Fibroblast of skin of right biceps (primary cell): ENCODE measurements at regions not wholly inside any gene's neighbourhood (a gene's known extent, or its start where the extent isn't known, plus 50 kb on each side); places are given as distances from the start of the nearest gene placed in this dataset.
"Not testable (repeated sequence)": the region's sequence is repeated elsewhere in the genome, so short reads cannot be mapped to it uniquely, and the experiment has no call there.

ENCODE experiments used
- DNase-seq: peaks from one replicate; pipeline ENCODE4 v3.0.0-alpha.2; 2013

DNA sequence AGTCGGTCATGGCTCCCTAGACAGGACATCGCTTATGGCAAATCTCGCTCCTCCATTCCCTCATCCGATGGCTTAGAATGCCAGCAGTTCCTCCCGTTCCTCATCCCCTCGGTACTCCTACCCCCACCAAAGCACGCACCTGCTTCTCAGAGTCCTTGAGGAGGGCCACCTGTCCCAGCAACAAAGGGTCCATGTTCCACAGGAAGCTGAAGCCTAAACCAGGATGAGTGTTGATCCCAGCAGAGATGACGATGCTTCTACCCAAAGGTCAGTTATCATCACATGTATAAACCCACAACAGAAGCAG is 111.2 kb downstream of the THBS2 start:
- DNase-seq: no peak

DNA sequence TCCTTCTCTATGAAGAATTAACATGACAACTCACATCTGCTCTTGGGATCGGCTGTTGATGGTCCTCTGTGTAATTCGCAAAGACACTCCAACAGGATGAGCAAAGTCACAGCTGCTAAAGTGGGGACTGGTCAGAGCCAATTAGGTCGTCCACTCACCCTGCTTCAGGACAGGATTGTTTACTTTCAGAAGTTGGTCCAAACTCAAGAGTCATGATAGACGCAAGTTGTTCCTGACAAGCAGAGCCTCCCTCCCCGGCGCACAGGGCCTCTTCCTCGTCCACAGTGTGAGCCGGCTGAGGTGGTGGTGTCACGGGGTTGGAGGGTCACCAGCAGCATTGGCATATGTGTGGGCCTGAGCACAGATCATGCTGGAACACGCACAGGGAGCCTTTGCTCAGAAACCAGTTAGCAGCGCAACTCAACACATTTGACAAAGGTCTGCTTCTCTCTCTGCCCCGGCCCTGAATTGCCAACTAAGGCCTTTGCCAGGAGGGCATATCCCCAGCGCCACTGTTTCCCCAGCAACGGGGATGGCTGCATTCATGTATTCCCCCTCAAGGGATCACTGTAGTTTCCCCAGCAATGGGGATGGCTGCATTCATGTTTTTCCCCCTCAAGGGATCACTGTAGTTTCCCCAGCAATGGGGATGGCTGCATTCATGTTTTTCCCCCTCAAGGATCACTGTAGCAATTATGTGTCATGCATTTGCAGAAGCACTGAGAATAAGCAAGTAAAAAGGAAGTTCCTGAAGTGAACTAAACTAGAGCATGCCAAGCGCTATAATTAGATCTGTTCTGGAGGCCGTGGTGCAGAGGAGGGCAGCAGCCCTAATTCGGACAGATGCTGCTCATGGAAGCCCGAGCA is 111.7 kb downstream of the THBS2 start:
- no peak for DNase-seq

DNA sequence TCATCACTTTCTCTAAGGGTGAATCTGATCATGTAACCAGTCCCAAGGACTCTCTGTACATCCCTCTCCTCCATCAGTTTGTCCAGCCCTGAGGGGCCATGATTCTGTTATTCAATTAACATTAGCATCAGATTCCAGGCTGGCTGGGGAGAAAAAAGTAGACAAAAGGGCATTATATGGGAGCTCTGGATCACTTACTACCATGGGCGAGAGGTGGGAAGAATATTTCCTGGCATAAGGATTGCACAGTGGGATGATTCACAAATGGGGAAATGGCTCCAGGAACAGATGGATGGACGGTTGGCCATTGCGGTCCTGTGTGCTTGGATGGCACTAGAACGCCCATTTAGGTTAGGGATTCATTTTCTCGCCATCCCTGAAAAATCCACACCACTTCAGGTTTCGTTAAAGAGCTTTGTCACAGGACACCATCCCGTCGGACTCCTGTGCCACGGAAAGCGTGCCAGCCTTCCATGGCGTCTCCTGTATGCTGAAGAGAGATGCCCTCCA is 112.6 kb downstream of the THBS2 start:
- no peak for DNase-seq

DNA sequence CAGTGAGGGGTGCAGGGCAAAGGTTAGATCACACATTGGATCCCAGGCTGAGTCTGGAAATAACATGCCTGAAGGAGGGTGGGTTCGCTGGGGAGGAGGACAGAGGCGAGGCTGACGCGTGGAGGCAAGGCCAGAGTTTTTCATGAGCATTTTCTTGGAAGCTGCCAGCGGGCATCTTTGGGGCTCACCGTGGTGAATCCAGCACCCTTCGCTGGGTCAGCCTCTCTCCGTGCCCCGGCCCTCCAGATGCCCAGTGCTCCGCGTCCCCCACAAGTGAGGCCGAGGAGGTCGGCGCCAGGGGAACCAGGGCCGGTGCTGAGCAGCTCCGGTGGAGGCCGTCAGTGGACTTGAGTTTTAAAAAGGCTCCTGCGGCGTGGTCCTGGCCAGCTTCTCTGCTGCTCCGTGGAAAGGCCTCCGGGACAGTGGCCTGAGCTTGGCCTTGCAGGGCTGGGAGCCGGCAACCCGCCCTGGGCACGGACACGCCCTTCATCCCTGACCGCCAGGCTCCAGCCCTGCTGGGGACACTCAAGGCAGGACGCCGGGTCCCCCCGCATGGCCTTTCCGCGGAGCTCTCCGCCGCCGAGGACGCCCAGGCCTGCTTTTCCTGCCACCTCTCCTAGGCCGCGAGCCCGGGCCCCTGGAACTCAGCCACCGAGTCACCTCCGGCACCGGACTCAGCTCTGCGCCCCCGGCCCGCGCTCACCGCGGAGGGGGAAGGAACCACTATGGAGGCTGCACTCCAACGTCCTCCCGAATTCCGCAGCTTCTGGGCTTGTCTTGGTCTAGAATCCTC is 114.3 kb downstream of the THBS2 start:
- no peak for DNase-seq

DNA sequence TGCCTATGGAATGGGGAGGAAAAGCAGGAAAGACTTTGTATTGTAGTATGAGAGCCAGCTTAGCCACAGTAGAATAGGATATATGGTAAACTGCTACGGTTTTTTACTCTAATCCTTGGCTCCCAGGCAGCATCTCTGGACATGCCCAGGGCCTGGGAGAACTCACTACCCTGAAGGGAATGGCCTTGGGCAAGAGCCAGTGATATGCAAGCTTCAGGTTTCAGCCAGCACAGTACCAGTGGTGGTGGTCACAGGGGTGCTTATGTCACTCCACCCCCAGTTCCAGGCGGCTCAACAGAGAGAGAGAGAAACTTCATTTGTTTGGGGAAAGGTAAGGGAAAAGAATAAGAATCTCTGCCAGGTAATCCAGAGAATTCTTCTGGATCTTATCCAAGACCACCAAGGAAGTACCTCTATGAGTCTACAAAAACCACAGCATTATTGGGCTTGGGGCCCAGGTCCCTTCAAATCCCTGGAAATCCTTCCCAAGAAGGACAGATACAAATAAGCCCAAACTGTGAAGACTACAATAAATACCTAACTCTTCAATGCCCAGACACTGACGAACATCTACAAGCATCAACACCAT is 121.2 kb downstream of the THBS2 start:
- DNase-seq: peak; percentile 51

DNA sequence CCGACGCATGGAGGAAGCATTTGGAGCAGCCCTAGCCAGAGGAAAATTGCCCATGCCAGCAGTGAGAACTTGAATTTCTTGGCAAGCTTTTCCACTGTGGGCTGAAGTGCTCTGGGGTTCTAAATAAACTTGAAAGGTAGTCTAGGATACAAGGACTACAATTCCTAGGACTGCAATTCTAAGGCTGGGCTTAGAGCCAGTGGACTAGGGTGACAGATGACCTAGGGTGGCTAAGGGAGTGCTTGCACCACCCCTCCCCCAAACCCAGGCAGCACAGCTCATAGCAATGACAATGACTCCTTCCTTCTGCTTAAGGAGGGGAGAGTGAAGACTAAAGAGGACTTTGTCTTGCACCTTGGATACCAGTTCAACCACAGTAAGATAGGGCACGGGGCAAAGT is 122.3 kb downstream of the THBS2 start:
- peak; percentile 14 for DNase-seq

DNA sequence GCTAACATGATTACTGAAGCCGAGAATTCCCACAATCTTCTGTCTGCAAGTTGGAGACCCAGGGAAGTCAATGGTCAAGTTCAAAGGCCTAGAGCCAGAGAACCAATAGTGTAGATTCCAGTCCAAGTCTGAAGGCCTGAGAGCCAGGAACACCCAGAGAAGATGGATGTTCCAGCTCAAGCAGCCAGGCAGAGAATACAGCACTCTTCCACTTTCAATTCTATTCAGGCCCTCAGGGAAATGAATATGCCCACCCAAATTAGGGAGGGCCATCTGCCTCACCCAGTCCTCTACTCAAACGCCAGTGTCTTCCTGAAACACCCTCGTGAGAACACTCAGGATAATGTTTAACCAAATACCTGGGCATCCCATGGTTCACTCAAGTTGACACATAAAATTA is 123.5 kb downstream of the THBS2 start:
- DNase-seq: no peak

DNA sequence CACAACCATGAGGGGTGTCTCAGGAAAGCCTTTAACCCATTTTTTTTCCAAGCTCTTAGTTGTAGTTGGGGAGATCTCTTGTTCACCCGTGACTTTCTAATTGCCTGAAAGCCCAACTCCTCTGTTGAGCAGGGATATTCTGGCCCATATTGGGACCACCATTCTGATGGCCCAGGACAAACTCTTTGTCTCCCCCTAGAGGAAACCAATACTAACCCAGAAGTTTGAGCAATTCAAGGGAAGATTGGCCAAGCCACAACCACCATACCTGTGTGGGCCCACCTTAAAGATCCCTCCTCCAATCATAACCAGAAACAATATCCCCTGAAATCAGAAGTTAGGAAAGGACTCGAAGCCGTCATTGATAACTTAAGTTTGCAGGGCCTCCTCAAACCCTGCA is 132.6 kb downstream of the THBS2 start:
- DNase-seq: no peak

DNA sequence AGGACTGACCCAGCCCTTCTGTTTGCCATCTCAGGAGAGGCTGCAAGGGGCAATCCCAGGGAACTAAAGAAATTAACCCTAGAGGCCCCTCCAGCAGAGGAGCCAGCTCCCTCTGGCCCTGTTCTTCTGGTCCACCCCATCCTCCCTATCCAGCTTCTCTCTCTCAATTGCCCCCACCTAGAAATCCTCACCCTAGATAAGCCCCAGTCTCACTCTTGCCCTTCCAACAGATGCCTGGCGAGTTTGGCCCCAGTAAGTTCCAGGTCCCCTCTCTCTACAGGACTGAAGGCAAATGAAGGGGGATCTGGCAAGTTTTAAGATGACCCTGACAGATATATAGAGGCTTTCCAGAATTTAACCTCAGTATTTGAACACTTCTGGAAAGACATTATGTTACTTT is 134.0 kb downstream of the THBS2 start:
- no peak for DNase-seq

DNA sequence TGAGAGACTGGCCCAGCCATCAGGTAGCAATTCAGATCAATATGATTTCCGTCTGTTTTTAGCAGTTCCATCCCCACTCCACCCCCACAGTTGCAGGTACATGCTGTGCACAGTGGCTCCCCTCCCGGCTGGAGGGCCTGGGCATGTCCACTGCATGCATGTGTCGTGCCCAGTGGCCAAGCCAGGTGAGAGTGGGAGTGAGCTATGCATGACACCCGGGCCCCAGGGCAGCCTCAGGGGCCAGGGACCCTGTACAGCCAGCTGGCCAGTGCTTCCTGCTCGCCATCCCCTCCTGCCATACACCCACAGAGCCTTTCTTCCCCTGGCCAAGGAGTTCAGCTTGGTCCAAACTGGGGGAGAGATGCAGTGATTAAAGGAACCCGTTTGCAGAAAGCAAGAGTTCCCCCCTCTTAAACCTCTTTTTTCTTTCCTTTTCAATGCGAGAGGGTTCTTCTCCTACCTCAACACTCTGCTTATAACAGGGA is 135.3 kb downstream of the THBS2 start:
- no peak for DNase-seq

DNA sequence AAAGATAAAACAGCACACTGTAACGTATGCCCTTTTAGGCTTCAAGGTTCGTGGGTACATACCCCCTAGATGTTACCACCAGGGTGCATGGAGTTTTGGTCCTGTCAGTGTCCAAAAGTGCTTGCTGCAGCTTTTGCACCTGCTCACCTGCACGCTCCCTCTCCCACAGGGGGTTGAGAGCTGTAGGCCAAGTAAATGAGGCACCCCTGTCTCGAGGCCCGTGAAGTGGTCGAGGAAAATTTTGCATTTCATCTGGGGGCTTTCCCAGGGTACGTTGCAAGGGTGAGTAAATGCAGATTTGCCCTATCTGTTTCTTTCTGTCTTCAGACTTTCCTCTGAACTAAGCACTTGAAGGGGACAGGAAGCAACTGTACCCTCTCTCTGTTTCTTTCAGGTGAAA is 136.0 kb downstream of the THBS2 start:
- no peak for DNase-seq

DNA sequence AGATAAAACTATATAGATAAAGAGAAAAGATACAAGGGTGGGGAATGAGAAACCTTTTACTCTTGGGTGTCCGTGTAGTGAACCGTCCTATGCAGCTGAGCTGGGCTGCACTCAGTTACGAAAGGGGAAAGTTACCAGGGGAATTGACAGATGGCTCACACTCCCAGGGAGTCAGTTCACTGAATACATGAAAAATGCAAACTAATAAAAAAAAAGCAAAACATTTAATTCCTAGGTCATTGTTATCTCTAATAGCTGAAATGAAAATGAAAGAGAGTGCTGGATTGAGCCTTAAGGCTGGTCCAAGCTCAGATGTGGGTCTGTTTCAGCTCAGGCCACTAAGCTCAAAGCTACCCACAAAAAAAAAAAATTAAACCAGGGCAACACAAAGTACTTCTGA is 138.0 kb downstream of the THBS2 start:
- no peak for DNase-seq

DNA sequence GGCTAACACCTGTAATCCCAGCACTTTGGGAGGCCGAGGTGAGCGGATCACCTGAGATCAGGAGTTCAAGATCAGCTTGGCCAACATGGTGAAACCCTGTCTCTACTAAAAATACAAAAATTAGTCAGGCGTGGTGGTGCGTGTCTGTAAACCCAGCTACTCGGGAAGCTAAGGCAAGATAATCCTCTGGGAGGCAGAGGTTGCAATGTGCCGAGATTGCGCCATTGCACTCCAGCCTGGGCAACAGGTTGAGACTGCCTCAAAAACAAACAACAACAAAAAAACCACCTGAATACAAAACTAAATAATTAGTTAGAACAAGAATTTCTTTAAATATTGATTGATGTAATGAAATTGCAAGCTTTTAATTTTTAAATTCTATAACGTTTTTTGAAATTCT is 139.0 kb downstream of the THBS2 start:
- not testable (repeated sequence) for DNase-seq

DNA sequence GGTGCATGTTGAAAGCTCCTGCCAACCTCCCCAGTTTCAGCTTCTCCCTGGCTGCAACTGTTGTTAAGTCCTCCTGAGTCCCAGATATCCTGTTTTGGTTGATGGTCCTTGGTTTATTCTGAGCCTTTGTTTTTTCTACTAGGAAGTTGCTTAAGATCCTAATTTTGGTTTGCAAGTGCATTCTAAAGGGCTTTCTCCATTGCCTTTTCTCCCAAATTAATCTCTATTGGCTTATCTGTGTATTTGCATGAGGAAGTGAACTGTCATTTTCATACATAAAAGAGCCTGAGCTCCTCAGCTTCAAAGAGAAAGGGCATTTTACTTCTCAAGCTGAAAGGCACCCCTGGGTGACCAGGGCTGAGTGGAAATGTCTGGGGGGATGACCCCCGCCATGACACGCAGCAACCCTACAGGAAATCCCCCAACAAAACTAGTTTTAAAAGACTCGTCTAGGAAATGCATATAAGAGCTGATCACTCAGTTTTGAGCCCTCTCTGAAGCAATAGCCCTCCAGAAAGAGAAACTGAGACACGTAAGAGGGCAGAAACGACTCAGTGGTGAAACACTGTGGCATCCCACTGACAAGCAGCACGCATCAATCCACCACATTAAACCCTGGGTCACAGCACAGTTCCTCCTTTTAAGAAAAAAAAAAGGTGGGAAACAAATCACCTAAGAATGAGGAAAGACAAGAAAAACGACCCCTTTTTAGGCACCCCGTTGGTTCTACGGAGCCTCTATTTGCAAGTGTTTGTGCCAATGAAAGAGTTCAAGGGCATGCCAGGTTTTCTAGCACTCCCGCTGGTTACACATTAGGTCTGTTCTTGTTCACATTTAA is 140.9 kb downstream of the THBS2 start:
- no peak for DNase-seq

DNA sequence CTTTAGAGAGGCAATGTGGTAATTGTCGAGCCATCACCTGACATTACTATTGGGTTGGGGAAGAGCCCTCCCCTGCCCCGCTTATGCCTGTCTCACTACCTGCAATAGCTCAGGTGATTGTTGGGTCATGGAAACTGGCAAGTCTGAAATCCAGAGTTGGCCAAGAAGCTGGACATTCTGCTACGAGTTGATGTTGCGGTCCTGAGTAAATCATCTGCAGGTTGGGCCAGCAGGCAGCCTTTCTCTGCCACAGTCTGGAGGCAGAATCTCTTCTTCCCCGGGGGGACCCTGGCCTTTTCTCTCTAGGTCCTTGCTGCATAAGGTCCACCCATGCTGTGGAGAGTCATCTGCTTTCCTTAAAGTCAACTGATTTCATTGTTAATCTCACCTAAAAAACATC is 142.4 kb downstream of the THBS2 start:
- no peak for DNase-seq

DNA sequence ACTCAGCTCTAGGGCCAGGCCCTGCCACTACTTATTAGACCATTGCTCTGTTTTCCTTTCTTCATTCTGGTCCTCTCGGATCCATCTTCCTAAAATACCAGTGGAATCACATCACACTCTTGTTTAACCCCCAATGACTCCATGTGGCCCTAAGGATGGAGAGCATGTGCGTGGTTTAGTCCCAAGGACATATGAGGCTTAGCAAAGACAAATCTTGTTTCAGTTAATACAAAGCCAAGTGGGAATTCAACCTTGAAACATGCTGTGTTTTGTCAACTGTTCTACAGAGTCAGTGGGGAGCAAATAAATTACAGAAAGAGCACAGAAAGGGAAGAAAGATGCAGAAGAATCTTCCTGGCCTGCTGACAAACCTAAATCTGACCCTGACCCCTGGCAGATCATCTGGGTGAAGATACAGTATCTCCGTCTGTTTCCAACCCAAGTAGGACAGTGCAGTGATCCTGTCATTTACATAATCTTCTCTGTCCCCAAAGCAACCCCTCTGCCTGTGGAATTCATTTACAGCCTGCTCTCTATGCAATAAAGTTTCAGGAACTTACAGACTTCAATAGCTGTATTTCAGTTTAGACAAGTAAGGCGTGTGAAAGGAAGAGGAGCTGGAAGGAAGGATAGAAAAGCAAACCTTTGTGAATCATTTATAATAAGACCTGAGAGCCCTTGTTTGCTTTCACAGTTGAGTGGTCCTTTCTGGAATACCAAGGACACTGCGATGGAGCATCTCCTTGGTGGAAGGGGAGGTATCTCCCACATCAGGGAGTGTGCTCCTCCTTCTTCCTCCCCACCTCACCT is 144.0 kb downstream of the THBS2 start:
- no peak for DNase-seq

DNA sequence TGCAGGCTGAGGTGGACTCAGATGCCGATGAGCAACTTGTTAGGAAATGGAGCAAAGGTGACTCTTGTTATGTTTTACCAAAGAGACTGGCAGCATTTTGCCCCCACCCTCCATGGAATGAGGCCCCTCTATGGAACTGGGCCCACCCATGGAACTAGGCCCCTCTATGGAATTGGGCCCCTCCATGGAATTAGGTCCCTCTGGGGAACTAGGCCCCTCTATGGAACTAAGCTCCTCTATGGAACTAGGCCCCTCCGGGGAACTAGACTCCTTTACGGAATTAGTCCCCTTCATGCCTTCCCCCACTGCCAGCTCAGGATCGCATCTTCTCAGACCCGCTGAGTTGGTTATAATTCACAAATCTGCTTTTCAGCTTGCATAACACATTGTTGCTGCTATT is 144.9 kb downstream of the THBS2 start:
- DNase-seq: no peak

DNA sequence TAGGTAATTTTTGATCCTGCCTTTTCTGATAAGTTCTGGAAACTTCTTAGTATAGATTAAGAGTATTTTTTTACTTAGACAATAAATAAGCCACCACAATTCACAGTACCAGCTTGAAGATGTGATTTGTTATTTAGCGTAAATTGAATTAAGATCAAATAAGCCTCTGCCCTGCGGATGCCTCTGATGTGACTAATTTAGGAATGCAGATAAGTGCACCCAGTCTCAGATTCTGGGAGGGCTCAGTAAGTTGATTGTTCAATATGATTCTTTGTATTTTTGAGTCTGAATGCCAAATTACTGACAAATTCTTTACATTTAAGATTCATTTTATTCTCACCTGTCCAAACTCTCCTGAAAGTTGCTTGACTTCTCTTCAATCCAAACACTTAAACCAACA is 147.5 kb downstream of the THBS2 start:
- DNase-seq: no peak

DNA sequence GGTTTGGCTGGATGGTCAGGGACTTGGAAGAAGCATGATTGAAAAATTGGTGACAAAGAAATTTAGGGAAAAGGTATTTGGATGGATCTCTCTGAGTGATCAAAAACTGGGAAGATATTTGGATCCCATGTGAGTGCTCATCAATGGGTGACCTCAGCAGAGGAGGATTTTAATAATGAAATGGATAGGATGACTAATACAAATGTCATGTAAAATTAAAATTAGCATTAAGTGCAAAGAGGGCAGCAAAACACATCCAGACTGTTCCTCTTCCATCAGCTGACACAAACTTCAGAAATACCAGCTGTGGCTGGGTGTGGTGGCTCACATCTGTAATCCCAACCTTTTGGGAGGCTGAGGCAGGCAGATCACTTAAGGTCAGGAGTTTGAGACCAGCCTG is 151.7 kb downstream of the THBS2 start:
- peak; percentile 41 for DNase-seq

DNA sequence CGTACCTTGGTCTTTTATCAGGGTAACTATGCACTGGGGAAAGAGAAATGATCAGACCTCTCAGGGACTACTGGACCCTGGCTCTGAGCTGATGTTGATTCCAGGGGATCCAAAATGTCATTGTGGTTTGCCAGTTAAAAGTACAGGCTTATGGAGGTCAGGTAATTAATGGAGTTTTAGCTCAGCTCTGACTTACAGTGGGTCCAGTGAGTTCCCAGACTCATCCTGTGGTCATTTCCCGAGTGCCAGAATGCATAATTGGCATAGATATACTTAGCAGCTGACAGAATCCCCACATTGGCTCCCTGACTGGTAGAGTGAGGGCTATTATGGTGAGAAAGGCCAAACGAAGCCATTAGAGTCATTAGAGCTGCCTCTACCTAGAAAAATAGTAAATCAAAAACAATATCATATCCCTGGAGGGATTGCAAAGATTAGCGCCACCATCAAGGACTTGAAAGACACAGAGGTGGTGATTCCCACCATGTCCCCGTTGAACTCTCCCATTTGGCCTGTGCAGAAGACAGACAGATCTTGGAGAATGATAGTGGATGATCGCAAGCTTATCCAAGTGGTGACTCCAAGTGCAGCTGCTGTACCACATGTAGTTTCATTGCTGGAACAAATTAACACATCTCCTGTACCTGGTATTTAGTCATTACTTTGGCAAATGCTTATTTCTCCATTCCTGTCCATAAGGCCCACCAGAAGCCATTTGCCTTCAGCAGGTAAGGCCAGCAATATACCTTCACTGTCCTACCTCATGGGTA is 152.4 kb downstream of the THBS2 start:
- no peak for DNase-seq
